ENCODE measurements at regions not wholly inside any gene's neighbourhood (a gene's known extent, or its start where the extent isn't known, plus 50 kb on each side); places are given as distances from the start of the nearest gene placed in this dataset.

DNA sequence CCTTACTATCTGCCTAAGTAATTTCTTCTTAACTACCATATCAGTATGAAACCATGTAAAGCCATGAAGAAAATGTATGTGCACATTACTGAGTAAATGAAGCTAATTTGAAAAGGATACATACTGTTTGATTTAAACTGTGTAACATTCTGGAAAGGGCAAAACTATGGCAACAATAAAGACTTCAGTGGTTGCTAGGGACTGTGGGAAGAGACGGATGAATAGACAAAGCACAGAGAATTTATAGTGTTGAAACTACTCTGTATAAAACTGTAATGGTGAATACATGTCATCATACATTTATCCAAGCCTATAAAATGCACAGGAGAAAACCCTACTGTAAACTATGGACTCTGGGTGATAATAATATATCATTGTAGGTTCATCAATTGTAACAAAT, 1103.7 kb upstream of the EPHA6 start:
- Histone ChIP-seq H3K36me3 (no peaks in the 10 kb centered on the region), H3K4me2 (no peak overlapping the region), H2AFZ (replicated peaks) (no peak overlapping the region), H3K9me3 (ENCODE audit: low read depth) (no peaks in the 10 kb centered on the region), H3K79me2 (ENCODE audit: low read depth) (no peaks in the 10 kb centered on the region), H3K4me3 (no peak overlapping the region), H3K27ac (no peak overlapping the region), H3K27me3 (no peaks in the 10 kb centered on the region), H3K9ac (no peak overlapping the region), H3F3A (ENCODE audit: low read depth) (no peaks in the 10 kb centered on the region), H4K20me1 (ENCODE audit: low read depth) (no peaks in the 10 kb centered on the region), H3K4me1 (no peaks in the 10 kb centered on the region)
- Mint-ChIP-seq H3K36me3 (no peaks in the 10 kb centered on the region), H3K4me3 (no peak overlapping the region), H3K9me3 (no peaks in the 10 kb centered on the region), H3K27ac (no peak overlapping the region), H3K4me1 (peaks cover 6% of the 10 kb centered on the region), H3K27me3 (ENCODE audit: insufficient read depth, low read depth) (no peaks in the 10 kb centered on the region)
- TF ChIP-seq CTCF (IDR thresholded peaks at IDR 0.05) (no peak), EZH2phosphoT487 (IDR thresholded peaks at IDR 0.05) (no peak), EZH2 (IDR thresholded peaks at IDR 0.05) (no peak)
- DNase-seq (ENCODE audit: low spot score), result no peak

DNA sequence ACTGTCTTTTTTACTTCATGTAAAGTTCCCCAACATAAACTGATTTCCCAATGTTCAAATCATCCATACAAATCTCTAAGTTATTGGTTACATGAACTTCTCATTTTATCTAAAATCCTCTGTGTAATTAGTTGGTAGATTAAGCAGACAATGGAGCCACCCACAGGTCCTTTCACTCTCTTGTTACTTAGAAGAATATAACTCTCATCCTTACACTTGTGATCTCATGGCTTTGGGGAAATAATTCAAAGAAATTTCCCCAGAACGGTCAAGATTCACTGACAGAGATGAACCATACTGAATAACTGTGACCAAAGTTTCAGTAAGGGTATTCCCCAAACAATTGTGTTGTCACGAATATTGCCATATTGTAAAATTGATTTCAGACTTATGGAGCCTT, 1102.6 kb upstream of the EPHA6 start:
- H3K9me3 Mint-ChIP-seq, result no peaks in the 10 kb centered on the region
- no peaks in the 10 kb centered on the region for H3K9me3 ChIP-seq (ENCODE audit: low read depth)
- no peak overlapping the region for H2AFZ ChIP-seq (replicated peaks)
- DNase-seq (ENCODE audit: low spot score), result no peak
- no peak overlapping the region for H3K27ac Mint-ChIP-seq
- no peaks in the 10 kb centered on the region for H3K79me2 ChIP-seq (ENCODE audit: low read depth)
- no peaks in the 10 kb centered on the region for H4K20me1 ChIP-seq (ENCODE audit: low read depth)
- H3K9ac ChIP-seq, result no peak overlapping the region
- H3K4me2 ChIP-seq, result no peak overlapping the region
- no peak for TF ChIP-seq EZH2phosphoT487 (IDR thresholded peaks at IDR 0.05)
- TF ChIP-seq EZH2 (IDR thresholded peaks at IDR 0.05), result no peak
- TF ChIP-seq CTCF (IDR thresholded peaks at IDR 0.05), result no peak
- no peaks in the 10 kb centered on the region for H3K27me3 ChIP-seq
- H3K36me3 Mint-ChIP-seq, result no peaks in the 10 kb centered on the region
- no peaks in the 10 kb centered on the region for H3K27me3 Mint-ChIP-seq (ENCODE audit: insufficient read depth, low read depth)
- no peaks in the 10 kb centered on the region for H3K4me1 ChIP-seq
- H3K27ac ChIP-seq, result no peak overlapping the region
- H3K4me1 Mint-ChIP-seq, result peaks cover 6% of the 10 kb centered on the region
- no peaks in the 10 kb centered on the region for H3F3A ChIP-seq (ENCODE audit: low read depth)
- H3K4me3 ChIP-seq, result no peak overlapping the region
- no peaks in the 10 kb centered on the region for H3K36me3 ChIP-seq
- no peak overlapping the region for H3K4me3 Mint-ChIP-seq

DNA sequence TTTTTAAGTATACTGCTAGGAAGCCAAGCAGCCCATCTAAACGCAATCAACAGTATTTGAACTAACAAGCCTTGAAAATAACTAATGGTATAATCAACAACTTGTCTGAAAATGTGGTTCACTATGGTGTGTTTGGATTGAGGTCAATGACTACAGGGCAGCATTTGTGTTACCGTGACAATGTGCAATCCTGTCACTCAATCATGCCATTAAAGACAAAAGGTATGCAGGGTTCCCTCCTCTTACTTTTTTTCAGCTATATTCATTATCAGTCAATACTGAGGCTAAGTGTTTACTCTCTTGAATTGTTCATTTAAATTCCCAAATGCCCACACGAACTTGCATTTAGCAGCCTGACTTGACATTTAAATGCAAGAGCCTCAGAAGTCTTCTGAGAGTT, 1099.3 kb upstream of the EPHA6 start:
- TF ChIP-seq EZH2 (IDR thresholded peaks at IDR 0.05) (no peak), EZH2phosphoT487 (IDR thresholded peaks at IDR 0.05) (no peak), CTCF (IDR thresholded peaks at IDR 0.05) (no peak)
- no peaks in the 10 kb centered on the region for H3K27me3 Mint-ChIP-seq (ENCODE audit: insufficient read depth, low read depth)
- no peaks in the 10 kb centered on the region for H3K36me3 ChIP-seq
- H3K27me3 ChIP-seq, result no peaks in the 10 kb centered on the region
- H3K4me1 ChIP-seq, result no peaks in the 10 kb centered on the region
- no peak overlapping the region for H3K27ac ChIP-seq
- H4K20me1 ChIP-seq (ENCODE audit: low read depth), result no peaks in the 10 kb centered on the region
- H3K9ac ChIP-seq, result no peak overlapping the region
- H3K4me3 Mint-ChIP-seq, result no peak overlapping the region
- H3K4me2 ChIP-seq, result no peak overlapping the region
- peaks cover 6% of the 10 kb centered on the region for H3K4me1 Mint-ChIP-seq
- H3F3A ChIP-seq (ENCODE audit: low read depth), result no peaks in the 10 kb centered on the region
- H3K79me2 ChIP-seq (ENCODE audit: low read depth), result no peaks in the 10 kb centered on the region
- no peak overlapping the region for H3K4me3 ChIP-seq
- no peak overlapping the region for H3K27ac Mint-ChIP-seq
- H3K36me3 Mint-ChIP-seq, result no peaks in the 10 kb centered on the region
- DNase-seq (ENCODE audit: low spot score), result no peak
- no peaks in the 10 kb centered on the region for H3K9me3 Mint-ChIP-seq
- H3K9me3 ChIP-seq (ENCODE audit: low read depth), result no peaks in the 10 kb centered on the region
- peak overlapping the region; percentile 65 for H2AFZ ChIP-seq (replicated peaks)

GRCh38 chr3:95717048-95717447, 1097.3 kb upstream of the EPHA6 start:
- Mint-ChIP-seq H3K4me1 (peaks cover 6% of the 10 kb centered on the region), H3K4me3 (no peak overlapping the region), H3K36me3 (no peaks in the 10 kb centered on the region), H3K27ac (no peak overlapping the region), H3K9me3 (no peaks in the 10 kb centered on the region), H3K27me3 (ENCODE audit: insufficient read depth, low read depth) (no peaks in the 10 kb centered on the region)
- H3K27me3 ChIP-seq, result no peaks in the 10 kb centered on the region
- DNase-seq (ENCODE audit: low spot score), result no peak
- no peaks in the 10 kb centered on the region for H3K4me1 ChIP-seq
- no peaks in the 10 kb centered on the region for H3K9me3 ChIP-seq (ENCODE audit: low read depth)
- H2AFZ ChIP-seq (replicated peaks), result peak overlapping the region; percentile 3
- H4K20me1 ChIP-seq (ENCODE audit: low read depth), result no peaks in the 10 kb centered on the region
- no peaks in the 10 kb centered on the region for H3K79me2 ChIP-seq (ENCODE audit: low read depth)
- TF ChIP-seq EZH2phosphoT487 (IDR thresholded peaks at IDR 0.05), result no peak
- TF ChIP-seq EZH2 (IDR thresholded peaks at IDR 0.05), result no peak
- TF ChIP-seq CTCF (IDR thresholded peaks at IDR 0.05), result no peak
- H3K4me3 ChIP-seq, result no peak overlapping the region
- no peaks in the 10 kb centered on the region for H3F3A ChIP-seq (ENCODE audit: low read depth)
- H3K4me2 ChIP-seq, result no peak overlapping the region
- no peaks in the 10 kb centered on the region for H3K36me3 ChIP-seq
- no peak overlapping the region for H3K27ac ChIP-seq
- no peak overlapping the region for H3K9ac ChIP-seq

All from neural progenitor cell (in vitro differentiated cells).